Peyer's patch (tissue), 4 donors: ENCODE measurements at regions not wholly inside any gene's neighbourhood (a gene's known extent, or its start where the extent isn't known, plus 50 kb on each side); places are given as distances from the start of the nearest gene placed in this dataset.

Experiments
- DNase-seq, 3 donors: peaks; one replicate each; pipeline ENCODE4 v3.0.0-alpha.2; 2017 to 2019
- H3K27ac ChIP-seq, 4 donors: fragments of 200-600 bp; sonication (generic); one replicate each; pipeline ENCODE4 v1.5.1; 2016 to 2019
- H3K27me3 ChIP-seq, 2 donors: fragments of 200-600 bp; sonication (generic); one replicate each; pipeline ENCODE4 v1.5.1; 2019
- H3K36me3 ChIP-seq, 3 donors: fragments of 200-600 bp; sonication (generic); one replicate each; pipeline ENCODE4 v1.5.1; 2016 to 2019
- H3K4me1 ChIP-seq, 4 donors: fragments of 200-600 bp; sonication (generic); one replicate each; pipeline ENCODE4 v1.5.1; 2016 to 2019
- H3K4me3 ChIP-seq, 4 donors: fragments of 200-600 bp; sonication (generic); 1 replicate in 3 of 4; 2 replicates in 1 of 4; pipeline ENCODE4 v1.5.1; 2016 to 2019; ENCODE audit warnings: mild to moderate bottlenecking in 1 of 4
- H3K9me3 ChIP-seq, 4 donors: fragments of 200-600 bp; sonication (generic); one replicate each; pipeline ENCODE4 v1.5.1; 2016 to 2019; ENCODE audit warnings: mild to moderate bottlenecking in 1 of 4
- POLR2A ChIP-seq, 2 donors: fragments of 450-650 bp; IDR thresholded peaks; one replicate each; pipeline ENCODE4 v1.5.1; 2017; ENCODE audit warnings: antibody characterized with exemption in 2 of 2, mild to moderate bottlenecking in 2 of 2, moderate library complexity in 2 of 2
- TF ChIP-seq, protein P1 (sequence below), 6 experiments: fragments of 450-650 bp in 4 of 6; fragments of 200-600 bp in 2 of 6; sonication (generic) in 1 of 6; IDR thresholded peaks; one replicate each; pipeline ENCODE4 v1.5.1; 2017 to 2019; ENCODE audit warnings: antibody characterized with exemption in 6 of 6, mild to moderate bottlenecking in 3 of 6, moderate library complexity in 1 of 6

DNA sequence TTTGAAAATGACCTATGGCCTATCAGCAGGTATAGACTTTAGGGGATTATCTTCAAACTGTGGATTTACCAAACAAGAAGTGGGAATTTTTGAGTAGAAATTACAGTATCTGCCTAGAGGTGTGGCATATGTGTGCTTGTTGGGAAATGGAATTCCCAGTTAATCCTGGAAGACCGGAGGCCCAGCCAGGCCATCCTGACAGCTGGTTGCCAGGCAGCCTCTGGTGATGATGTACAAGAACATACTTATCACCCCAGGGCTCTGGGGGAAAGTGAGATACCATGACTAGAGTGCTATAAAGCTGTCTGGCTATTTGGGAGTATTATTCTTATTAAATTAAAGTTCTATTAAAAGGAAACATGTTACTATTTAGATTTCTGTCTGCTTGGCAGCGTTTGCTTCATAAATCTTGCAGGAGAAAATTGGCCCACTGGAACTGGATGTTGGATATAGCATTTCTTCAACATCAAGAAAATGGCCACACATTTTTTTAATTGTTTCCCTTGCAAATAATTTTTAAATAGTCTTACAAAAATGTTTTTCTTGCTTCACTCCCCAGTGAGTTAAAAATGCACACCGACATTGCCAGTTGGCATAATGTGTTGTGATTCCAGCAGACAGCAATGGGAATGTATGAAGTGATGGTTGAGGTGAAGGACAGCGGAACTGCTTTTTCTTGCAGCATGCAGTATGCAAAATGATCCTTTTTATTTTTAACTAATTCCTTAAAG, 187.8 kb downstream of the MYLK4 start:
- TF ChIP-seq, protein P1, sequence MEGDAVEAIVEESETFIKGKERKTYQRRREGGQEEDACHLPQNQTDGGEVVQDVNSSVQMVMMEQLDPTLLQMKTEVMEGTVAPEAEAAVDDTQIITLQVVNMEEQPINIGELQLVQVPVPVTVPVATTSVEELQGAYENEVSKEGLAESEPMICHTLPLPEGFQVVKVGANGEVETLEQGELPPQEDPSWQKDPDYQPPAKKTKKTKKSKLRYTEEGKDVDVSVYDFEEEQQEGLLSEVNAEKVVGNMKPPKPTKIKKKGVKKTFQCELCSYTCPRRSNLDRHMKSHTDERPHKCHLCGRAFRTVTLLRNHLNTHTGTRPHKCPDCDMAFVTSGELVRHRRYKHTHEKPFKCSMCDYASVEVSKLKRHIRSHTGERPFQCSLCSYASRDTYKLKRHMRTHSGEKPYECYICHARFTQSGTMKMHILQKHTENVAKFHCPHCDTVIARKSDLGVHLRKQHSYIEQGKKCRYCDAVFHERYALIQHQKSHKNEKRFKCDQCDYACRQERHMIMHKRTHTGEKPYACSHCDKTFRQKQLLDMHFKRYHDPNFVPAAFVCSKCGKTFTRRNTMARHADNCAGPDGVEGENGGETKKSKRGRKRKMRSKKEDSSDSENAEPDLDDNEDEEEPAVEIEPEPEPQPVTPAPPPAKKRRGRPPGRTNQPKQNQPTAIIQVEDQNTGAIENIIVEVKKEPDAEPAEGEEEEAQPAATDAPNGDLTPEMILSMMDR (IDR thresholded peaks at IDR 0.05): no peak
- no peak for TF ChIP-seq POLR2A (IDR thresholded peaks at IDR 0.05)
- H3K27ac ChIP-seq: no peak overlapping the region
- DNase-seq: no peak
- H3K4me1 ChIP-seq: no peaks in the 10 kb centered on the region
- no peaks in the 10 kb centered on the region for H3K9me3 ChIP-seq
- no peaks in the 10 kb centered on the region for H3K36me3 ChIP-seq
- no peaks in the 10 kb centered on the region for H3K27me3 ChIP-seq
- H3K4me3 ChIP-seq: no peak overlapping the region

DNA sequence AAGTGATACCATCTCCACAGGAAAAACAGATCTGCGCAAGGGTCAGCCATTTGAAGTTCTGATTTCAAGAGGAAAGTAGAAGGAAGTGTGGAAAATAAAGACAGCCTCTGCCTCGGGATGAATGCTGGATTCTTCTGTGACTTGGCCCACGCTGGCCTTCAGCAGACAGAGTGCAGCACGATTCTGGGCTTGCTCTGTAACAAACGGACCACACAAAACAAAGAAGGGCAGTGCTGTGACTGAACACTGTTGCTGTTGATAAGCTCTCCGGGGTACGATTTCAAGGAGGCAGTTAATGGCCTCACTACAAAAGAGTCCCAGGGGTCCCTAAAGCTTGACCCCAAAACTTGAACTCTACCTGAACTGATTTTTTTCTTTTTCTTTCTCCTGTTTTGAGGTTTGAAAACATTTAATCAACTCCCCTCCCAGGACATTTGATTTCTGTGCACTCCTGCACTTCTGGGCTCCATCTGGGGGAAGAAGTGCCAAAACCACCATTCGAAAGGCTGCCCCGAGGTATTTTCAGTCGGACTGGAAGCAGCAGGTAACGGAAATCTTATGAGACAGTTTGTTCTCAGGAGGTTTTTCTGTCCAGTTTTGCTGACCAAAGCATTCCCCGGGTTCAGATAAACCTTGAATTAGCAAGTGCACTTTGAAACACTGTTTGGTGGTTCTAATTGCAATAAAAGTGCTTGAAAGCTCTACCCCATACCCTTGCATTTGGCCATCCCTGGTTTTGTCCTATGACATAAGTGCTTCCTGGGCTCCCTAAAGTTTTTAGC, 189.6 kb downstream of the MYLK4 start:
- TF ChIP-seq, protein P1 (IDR thresholded peaks at IDR 0.05): no peak
- no peak for TF ChIP-seq POLR2A (IDR thresholded peaks at IDR 0.05)
- Histone ChIP-seq H3K4me1 (no peaks in the 10 kb centered on the region), H3K9me3 (no peaks in the 10 kb centered on the region), H3K4me3 (no peak overlapping the region), H3K36me3 (no peaks in the 10 kb centered on the region), H3K27me3 (no peaks in the 10 kb centered on the region), H3K27ac (no peak overlapping the region)
- DNase-seq: no peak

DNA sequence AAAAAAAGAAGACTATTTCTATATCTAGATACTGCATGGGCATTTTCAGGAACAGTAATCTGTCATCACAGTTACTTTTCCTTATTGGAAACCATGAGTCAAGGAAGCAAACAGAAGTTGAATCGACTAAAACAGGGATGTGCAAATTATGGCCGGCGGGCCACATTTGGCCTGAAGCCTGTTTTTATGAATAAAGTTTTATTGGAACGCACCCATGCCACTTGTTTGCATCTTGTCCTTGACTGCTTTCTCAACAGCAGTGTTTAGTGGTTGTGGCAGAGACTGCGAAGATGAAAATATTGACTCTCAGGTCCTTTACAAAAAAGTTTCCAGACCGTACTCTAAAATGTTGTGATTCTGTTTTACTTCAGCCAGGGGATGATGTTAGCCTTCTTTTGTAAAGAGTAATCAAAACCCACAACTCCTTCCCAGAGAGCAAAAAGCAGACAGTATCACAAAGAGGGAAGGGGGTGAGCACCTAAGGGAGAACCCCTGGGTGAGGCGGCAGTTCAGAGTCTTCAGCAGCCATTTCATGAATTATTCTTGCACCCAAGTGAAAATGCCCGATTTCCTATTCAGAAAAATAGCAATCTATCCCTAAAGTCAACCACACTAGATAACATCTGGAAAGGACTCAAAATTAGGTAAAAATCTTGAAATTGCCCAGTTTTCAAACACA, 190.4 kb downstream of the MYLK4 start:
- H3K36me3 ChIP-seq: no peaks in the 10 kb centered on the region
- H3K4me3 ChIP-seq: no peak overlapping the region
- H3K27me3 ChIP-seq: no peaks in the 10 kb centered on the region
- H3K27ac ChIP-seq: no peak overlapping the region
- H3K4me1 ChIP-seq: no peaks in the 10 kb centered on the region
- no peak for TF ChIP-seq POLR2A (IDR thresholded peaks at IDR 0.05)
- TF ChIP-seq, protein P1 (IDR thresholded peaks at IDR 0.05): no peak
- no peak for DNase-seq
- no peaks in the 10 kb centered on the region for H3K9me3 ChIP-seq

DNA sequence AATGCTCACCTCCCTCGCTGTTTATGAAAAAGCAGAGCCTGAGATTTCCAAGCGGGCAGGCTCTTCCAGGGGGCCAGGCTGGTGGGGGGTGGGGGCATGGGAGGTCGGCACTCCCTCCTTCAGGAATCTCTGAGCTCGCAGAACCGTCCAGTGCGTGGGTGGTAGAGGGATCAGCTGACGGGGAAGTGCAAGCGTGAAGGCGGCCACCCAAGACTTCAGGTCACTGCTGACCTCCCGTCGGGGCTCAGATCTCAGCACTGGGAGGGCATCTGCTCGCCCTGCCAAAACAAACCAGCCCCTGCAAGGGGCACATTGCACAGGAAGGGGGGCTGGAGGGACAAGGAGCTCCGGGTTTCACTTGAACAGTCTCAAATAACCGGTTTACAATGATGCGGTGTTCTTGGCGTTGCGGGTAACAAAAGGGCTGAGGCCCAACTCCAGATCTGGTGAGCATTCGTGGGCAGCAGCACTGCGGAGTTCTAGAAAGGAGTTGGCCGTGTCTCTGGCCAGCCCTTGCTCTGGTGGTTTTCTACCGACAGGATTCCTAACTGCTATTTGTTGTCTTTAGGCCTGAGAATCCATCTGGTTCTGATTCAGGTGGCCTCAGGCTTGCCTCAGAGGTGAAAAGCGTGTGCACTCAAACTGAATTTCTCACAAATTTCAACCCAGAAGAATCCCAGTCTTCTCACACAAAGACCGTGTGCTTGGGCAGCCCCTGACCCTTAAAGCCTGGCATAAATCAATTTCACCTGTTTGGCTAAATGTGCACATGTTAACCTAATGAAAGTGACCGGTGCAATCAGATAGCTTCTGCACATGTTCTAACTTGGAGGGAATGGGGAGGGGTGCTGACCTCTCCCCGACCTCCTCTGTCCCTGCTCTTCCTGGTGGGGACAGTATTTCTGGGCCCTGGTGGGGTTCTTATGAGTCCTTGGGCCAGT, 191.6 kb downstream of the MYLK4 start:
- H3K36me3 ChIP-seq: no peaks in the 10 kb centered on the region
- H3K4me1 ChIP-seq: no peaks in the 10 kb centered on the region
- H3K9me3 ChIP-seq: no peaks in the 10 kb centered on the region
- TF ChIP-seq, protein P1 (IDR thresholded peaks at IDR 0.05): no peak
- no peak for TF ChIP-seq POLR2A (IDR thresholded peaks at IDR 0.05)
- no peak overlapping the region for H3K4me3 ChIP-seq
- no peak overlapping the region for H3K27ac ChIP-seq
- no peaks in the 10 kb centered on the region for H3K27me3 ChIP-seq
- no peak for DNase-seq

DNA sequence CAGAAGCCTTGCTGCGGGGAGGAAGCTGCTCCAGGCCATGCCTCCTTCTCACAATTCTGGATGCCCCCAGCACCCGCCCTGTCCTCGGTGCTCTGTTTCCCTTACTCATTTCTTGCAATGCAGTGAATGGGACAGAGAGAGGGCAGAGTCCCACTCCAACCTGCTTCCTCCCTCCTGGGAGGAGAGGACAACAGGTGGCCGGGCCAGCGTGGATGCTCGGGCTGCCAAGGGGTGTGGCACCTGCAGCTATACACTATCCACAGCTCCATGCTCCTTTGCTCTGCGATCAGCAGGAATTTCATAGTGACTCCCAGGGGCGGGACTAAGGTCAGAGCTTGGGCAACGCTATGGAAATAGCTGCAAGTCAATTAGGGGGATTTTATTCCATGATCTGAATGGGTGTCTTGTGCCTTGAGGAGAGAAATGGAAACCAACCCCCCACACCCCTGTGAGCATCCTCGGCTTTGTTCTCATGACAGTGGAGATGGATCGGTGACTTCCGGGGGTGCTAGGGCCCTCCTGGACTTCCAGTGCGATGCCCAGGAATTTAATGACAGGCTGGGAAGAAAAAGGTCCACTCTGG, 192.5 kb downstream of the MYLK4 start:
- Histone ChIP-seq H3K9me3 (no peaks in the 10 kb centered on the region), H3K27ac (no peak overlapping the region), H3K4me1 (no peaks in the 10 kb centered on the region), H3K27me3 (no peaks in the 10 kb centered on the region), H3K36me3 (no peaks in the 10 kb centered on the region), H3K4me3 (no peak overlapping the region)
- DNase-seq: no peak
- no peak for TF ChIP-seq POLR2A (IDR thresholded peaks at IDR 0.05)
- TF ChIP-seq, protein P1 (IDR thresholded peaks at IDR 0.05): no peak
